ENCODE measurements at regions not wholly inside any gene's neighbourhood (a gene's known extent, or its start where the extent isn't known, plus 50 kb on each side); places are given as distances from the start of the nearest gene placed in this dataset.

GRCh38 chr10:59003203-59003602 is 173.2 kb upstream of the PHYHIPL start:
- Histone ChIP-seq H3K27me3 (ENCODE audit: control insufficient read depth in 3 of 3, insufficient read depth in 3 of 3, low read length in 2 of 3) (no peaks in the 10 kb centered on the region), H3K27ac (ENCODE audit: low read depth in 1 of 2, low read length in 1 of 2) (no peak overlapping the region), H3K4me3 (no peak overlapping the region), H3K9me3 (ENCODE audit: control insufficient read depth in 4 of 4, insufficient read depth in 3 of 4, low read length in 3 of 4) (no peaks in the 10 kb centered on the region), H3K36me3 (ENCODE audit: control insufficient read depth in 4 of 4, insufficient read depth in 4 of 4, low read length in 4 of 4) (no peaks in the 10 kb centered on the region), H3K4me1 (ENCODE audit: control insufficient read depth in 5 of 5, insufficient read depth in 5 of 5, low read length in 5 of 5) (no peaks in the 10 kb centered on the region), H3K9ac (ENCODE audit: insufficient read depth in 1 of 2, low read length in 2 of 2) (no peak overlapping the region)
- no peak for TF ChIP-seq CTCF (IDR thresholded peaks at IDR 0.05; ENCODE audit: control extremely low read depth, extremely low read depth)
- no peak for DNase-seq
- ATAC-seq (ENCODE audit: insufficient read depth, low FRiP score), result no peak
- 79 to 86% methylated on average over 1 of the region's 1 CpG for WGBS, 2 donors

- Histone ChIP-seq H3K4me3 (no peak overlapping the region), H3K4me1 (ENCODE audit: control insufficient read depth in 5 of 5, insufficient read depth in 5 of 5, low read length in 5 of 5) (no peaks in the 10 kb centered on the region), H3K27me3 (ENCODE audit: control insufficient read depth in 3 of 3, insufficient read depth in 3 of 3, low read length in 2 of 3) (no peaks in the 10 kb centered on the region), H3K36me3 (ENCODE audit: control insufficient read depth in 4 of 4, insufficient read depth in 4 of 4, low read length in 4 of 4) (no peaks in the 10 kb centered on the region), H3K27ac (ENCODE audit: low read depth in 1 of 2, low read length in 1 of 2) (no peak overlapping the region), H3K9ac (ENCODE audit: insufficient read depth in 1 of 2, low read length in 2 of 2) (no peak overlapping the region), H3K9me3 (ENCODE audit: control insufficient read depth in 4 of 4, insufficient read depth in 3 of 4, low read length in 3 of 4) (no peaks in the 10 kb centered on the region)
- WGBS, 2 donors, result 70 to 81% methylated on average over 1 of the region's 1 CpG
- ATAC-seq (ENCODE audit: insufficient read depth, low FRiP score) (no peak), DNase-seq (no peak)
- TF ChIP-seq CTCF (IDR thresholded peaks at IDR 0.05; ENCODE audit: control extremely low read depth, extremely low read depth), result no peak
Observed at GRCh38 chr10:59004392-59004791, 172.1 kb upstream of the PHYHIPL start.

- DNase-seq, result peak in 1 of 3 donors; percentile 24
- Histone ChIP-seq H3K27ac (ENCODE audit: low read depth in 1 of 2, low read length in 1 of 2) (no peak overlapping the region), H3K36me3 (ENCODE audit: control insufficient read depth in 4 of 4, insufficient read depth in 4 of 4, low read length in 4 of 4) (no peaks in the 10 kb centered on the region), H3K9me3 (ENCODE audit: control insufficient read depth in 4 of 4, insufficient read depth in 3 of 4, low read length in 3 of 4) (no peaks in the 10 kb centered on the region), H3K27me3 (ENCODE audit: control insufficient read depth in 3 of 3, insufficient read depth in 3 of 3, low read length in 2 of 3) (no peaks in the 10 kb centered on the region), H3K4me1 (ENCODE audit: control insufficient read depth in 5 of 5, insufficient read depth in 5 of 5, low read length in 5 of 5) (no peaks in the 10 kb centered on the region), H3K9ac (ENCODE audit: insufficient read depth in 1 of 2, low read length in 2 of 2) (no peak overlapping the region), H3K4me3 (no peak overlapping the region)
- 59 to 63% methylated on average over 4 of the region's 4 CpGs for WGBS, 2 donors
- TF ChIP-seq CTCF (IDR thresholded peaks at IDR 0.05; ENCODE audit: control extremely low read depth, extremely low read depth), result no peak
- ATAC-seq (ENCODE audit: insufficient read depth, low FRiP score), result peak; percentile 41
Observed at GRCh38 chr10:59006511-59007306, 169.7 kb upstream of the PHYHIPL start.

Measured in lung (tissue), 11 donors.